Activated CD8-positive, alpha-beta memory T cell treated with anti-CD3 and anti-CD28 coated beads for 24 hours (primary cell): ENCODE measurements at regions not wholly inside any gene's neighbourhood (a gene's known extent, or its start where the extent isn't known, plus 50 kb on each side); places are given as distances from the start of the nearest gene placed in this dataset.
"Not testable (repeated sequence)": the region's sequence is repeated elsewhere in the genome, so short reads cannot be mapped to it uniquely, and the experiment has no call there.

ENCODE experiments used
- DNase-seq: peaks from one replicate; pipeline ENCODE4 v3.0.0-alpha.2; 2020

- no peak for DNase-seq
Measured at GRCh38 chr2:145751629-145752028, 1231.7 kb upstream of the ZEB2 start.

DNA sequence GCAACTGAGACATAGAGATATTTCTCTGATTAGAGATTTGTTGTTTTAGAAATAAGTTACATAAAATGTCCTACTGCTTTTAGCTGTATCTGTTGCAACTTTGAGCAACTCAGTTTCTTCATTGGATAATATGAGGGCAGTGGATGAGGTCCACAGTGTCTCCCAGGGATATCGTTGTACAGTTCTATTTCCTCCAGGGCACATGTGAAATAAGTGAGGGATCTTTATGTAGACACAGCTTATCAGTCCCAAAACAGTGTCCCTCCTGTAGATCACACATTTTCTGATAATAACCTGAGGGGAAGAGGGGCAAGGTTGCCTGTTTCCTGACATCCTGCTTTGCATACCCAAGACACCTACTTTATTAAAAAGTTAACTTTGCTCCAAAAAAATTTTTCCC is 1231.2 kb upstream of the ZEB2 start:
- no peak for DNase-seq

GRCh38 chr2:145750612-145751011 is 1230.7 kb upstream of the ZEB2 start:
- no peak for DNase-seq

DNA sequence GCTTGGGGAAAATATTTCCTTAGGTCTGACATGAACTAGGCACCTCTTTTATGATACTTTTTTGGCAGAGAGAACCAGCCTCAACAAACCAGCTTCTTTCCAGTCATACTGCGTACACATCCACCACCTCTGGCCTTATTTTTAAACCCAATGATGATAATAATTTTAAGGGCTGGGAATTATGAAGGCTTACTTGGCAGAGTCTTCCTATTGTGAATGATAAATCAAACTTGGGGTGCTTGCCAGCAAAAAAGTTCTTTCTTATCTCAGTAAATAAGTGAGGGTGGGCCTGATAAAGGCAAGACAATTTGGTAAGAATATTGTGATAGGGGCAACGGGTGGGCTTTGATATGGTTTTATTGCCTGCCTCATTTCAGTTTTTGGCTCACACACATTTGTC is 1230.2 kb upstream of the ZEB2 start:
- DNase-seq = no peak

DNA sequence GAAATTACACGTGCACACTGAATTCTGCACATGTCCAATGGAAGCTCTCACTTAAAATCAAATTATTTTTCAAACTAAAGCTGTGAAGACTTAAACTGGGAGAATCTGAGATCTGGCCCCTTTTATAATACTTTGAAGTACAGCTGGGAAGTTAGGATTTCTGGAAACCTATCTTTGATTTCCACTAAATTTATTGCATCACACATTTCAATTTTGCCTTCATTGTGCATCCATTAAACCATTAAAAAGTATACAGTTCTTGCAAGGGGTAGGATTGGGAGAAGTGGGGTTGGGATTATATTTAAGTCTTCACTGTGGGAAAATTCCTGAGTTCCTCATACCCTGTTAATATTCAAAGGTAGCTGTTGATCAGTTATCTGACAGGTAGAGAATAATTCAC is 1229.6 kb upstream of the ZEB2 start:
- DNase-seq = no peak

GRCh38 chr2:145748927-145749326 is 1229.0 kb upstream of the ZEB2 start:
- no peak for DNase-seq

GRCh38 chr2:145747715-145748114 is 1227.8 kb upstream of the ZEB2 start:
- DNase-seq = no peak

DNA sequence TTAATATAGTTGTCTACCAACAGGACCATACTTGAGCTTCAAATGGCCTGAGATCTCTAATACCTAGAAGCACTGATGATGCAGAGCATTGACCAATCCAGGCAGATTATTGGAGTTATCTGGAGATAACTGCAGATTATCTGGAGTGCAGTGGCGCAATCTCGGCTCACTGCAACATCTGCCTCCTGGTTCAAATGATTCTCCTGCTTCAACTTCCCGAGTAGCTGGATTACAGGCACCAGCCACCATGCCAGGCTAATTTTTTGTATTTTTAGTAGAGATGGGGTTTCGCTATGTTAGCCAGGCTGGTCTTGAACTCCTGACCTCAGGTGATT is 1225.4 kb upstream of the ZEB2 start:
- not testable (repeated sequence) for DNase-seq

DNA sequence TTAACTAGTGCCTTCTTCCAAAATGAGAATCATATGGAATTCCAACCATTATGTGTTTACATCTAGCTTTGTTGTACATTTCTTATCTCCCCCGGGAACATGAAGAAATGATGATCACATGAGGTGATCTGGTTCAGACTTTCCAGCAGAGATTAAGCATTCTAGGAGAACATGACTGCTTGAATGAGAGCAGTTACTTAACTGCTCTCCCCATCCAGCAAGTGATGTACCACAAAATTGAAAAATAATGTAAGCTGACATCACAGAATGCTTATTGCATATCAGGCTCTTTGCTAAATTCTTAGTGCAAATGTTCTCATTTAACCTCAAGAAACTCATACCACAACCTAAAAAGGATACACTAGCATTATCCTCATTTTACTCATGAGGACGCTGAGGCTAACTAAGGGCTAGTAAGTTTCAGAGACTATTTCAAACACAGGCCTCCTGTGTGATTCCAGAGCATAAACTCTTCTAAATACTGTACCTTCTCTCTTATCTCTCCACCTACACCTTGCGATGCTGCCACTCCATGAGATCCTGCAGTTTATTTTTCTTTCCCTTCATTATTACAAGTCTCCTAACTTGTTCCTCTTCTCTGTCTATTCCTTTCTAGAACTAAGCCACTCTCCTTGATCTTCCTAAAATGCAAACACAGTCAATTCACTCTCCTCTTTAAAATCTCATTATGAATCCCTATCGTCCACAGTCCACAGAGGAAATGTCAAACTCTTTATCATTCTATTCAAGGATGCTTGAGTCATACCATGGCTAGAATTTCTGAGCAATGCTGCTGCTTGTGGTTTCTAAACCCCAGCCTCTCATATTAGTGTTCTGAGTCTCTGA is 1224.8 kb upstream of the ZEB2 start:
- DNase-seq = no peak

- no peak for DNase-seq
Measured at GRCh38 chr2:145743011-145743410, 1223.1 kb upstream of the ZEB2 start.

DNA sequence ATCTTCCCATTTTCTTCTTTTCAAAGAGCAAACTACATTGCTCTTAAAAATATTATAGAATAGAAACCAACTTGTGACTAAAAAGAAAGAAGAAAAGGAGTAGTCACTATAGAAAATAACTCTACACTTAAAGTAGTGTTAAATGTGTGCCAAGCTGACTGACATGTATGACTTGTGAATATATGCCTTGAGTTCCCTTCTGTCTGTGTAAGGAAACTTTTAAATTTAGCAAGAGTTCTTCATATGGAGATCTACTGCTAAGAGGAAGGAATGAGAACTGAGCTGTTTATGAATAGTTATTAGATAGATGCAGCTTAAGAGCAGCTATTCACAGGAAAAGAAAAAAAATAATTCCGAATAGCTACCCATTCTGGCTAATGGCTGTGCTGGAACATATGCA is 1221.7 kb upstream of the ZEB2 start:
- DNase-seq = no peak

DNA sequence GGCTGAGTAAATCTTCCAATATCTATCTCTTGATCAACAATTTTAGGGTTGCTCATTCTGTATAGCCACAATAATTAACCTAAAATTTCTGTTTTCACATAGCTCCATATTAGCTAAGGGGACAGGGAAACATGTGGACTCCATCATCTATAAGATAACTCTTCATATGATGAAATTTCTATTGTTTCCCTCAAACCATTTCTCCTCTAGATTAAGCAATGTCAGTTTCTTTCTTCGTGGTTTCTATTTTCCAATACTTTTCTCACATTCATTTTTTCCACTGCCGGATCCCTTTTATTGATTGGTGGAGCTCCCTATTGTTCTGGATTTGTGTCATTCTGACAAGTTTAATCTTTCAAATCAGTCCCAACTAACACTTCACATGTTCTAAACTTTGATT is 1221.3 kb upstream of the ZEB2 start:
- DNase-seq = no peak

GRCh38 chr2:145740302-145740701 is 1220.4 kb upstream of the ZEB2 start:
- no peak for DNase-seq

GRCh38 chr2:145739681-145740080 is 1219.8 kb upstream of the ZEB2 start:
- no peak for DNase-seq

GRCh38 chr2:145736871-145737270 is 1217.0 kb upstream of the ZEB2 start:
- DNase-seq = no peak

GRCh38 chr2:145731467-145731866 is 1211.5 kb upstream of the ZEB2 start:
- no peak for DNase-seq

DNA sequence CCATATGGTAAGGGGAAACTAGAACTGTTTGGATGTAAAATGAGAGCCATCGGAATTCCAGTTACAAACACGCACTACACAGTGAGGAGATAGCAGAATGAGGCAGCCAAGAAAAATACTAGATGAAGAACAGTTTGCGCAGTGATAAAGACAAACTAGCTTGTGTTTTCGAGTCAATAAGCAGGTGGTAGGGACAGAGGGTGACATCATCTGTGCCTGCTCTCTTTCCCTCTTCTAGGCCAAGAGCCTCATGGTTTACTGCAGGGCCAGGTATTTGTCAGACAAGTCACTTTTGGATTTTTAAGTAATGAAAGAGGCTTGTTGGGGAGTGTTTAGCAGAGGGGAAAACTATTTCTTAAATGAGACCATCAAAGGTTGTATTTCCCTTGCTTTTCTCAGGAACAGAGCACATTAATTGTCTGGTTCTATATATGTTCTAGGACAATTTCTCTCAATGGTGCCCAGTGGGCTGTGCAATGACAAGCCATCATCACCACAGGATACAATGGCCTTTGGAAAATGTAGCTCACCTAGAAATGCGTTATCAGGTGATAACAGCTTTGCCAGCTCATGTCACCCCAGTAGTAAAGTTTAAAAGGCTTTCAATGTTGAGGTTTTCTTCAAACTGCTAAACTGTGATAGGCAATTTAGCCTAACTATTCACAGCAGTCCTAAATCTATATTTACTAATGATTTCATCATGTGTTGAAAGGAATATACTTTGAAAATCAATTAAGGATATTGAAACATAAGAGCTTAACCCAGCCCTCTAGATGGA is 1210.3 kb upstream of the ZEB2 start:
- no peak for DNase-seq

DNA sequence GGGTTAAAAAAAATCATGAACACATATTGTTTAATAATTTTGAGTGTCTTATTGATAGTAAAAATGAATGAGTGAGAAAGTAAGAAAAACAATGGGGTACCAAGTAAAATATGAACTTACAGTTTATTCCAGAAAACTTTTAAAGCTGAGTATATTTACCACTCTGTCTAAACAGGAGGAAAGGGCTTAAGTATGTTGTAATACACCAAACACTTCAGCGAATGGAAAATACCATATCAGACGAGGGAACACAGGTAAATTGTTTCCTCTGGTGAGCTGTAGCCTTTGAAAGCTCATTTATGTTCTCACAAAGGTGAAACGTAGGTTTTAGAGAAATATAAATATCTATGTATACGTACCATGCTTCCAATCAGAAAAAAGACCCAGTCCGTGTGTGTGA is 1209.6 kb upstream of the ZEB2 start:
- DNase-seq = no peak

- no peak for DNase-seq
Measured at GRCh38 chr2:145728511-145728910, 1208.6 kb upstream of the ZEB2 start.

- no peak for DNase-seq
Measured at GRCh38 chr2:145725876-145726275, 1206.0 kb upstream of the ZEB2 start.

GRCh38 chr2:145724311-145724898 is 1204.5 kb upstream of the ZEB2 start:
- no peak for DNase-seq

GRCh38 chr2:145723872-145724271 is 1204.0 kb upstream of the ZEB2 start:
- DNase-seq = no peak

DNA sequence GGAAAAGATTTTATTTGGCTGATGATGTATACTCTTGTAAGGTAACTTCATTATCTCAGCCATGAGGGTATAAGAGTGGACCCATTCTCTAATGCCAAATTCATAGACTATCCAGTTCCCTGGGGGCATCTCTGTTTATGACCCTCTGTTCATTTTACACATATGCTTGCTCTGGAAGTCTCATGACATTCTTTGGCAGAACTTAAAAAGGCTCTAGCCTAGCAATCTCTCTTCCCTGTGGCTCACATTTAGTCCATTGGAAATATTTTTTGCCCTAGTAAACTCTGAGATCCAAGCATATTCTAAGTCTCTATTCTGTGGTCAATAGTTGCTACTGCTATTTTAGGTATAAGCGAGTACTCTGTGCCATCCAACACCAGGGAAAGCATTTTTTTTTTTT is 1201.8 kb upstream of the ZEB2 start:
- DNase-seq = no peak

DNA sequence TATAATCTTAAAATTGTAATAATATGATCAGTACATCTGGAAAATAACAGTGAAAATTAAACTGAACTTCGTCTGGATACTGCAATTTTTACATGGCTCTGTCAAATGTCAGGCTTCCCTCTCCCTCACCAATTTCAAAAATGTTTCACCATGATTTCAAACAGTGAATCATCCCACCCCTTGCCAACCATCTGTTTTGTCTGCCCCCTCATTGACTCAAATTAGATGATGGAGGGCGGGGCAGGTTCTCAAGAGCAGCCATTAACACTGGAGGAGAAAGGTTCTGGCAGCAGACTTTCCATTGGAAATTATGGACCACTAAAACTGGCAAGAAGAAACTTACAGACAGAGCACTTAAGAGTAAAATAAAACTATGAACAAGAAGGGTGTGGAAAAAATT is 1195.7 kb upstream of the ZEB2 start:
- no peak for DNase-seq
